HG02759 (cell line): ENCODE measurements at regions not wholly inside any gene's neighbourhood (a gene's known extent, or its start where the extent isn't known, plus 50 kb on each side); places are given as distances from the start of the nearest gene placed in this dataset.

Source experiments
- ATAC-seq: cut with Tn5 transposase; IDR thresholded peaks from one replicate; pipeline ENCODE4 v1.9.1; 2021; ENCODE audit warnings: mild to moderate bottlenecking, moderate library complexity; ENCODE audit not compliant: unreplicated experiment

DNA sequence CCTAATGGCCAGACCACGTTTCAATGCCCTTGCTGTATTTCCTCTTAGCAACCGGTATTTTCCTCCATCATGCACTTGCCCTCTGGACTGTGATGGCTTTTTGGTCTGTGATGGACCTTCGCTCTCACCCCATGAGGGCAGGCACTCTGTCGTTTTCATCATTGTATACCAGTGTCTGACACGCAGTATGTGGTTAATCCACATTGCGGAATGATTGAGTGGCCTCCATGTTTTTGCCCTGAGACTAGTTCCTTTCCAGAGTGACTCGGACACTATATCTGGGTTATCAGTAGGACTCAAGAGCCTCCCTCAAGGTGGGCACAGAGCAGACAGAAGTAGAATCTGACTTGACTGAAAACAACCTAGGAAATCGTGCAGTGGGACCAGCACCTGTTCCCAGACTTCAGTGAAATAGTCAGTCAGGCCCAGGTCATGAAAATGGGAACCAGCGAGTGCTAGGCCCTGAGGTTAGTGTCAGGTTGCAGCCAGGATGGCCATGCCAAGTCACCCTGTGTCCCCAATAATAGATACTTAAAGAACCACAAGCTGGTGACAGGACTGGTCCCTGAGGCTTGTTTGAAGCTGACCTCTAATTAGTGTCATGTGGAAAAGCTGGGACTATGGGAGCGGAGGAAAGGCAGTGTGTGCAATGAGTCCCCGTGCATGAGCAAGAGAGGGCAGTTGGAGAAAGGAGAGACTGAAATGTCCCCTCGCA lies 464.7 kb downstream of the INSC start:
- no peak for ATAC-seq

DNA sequence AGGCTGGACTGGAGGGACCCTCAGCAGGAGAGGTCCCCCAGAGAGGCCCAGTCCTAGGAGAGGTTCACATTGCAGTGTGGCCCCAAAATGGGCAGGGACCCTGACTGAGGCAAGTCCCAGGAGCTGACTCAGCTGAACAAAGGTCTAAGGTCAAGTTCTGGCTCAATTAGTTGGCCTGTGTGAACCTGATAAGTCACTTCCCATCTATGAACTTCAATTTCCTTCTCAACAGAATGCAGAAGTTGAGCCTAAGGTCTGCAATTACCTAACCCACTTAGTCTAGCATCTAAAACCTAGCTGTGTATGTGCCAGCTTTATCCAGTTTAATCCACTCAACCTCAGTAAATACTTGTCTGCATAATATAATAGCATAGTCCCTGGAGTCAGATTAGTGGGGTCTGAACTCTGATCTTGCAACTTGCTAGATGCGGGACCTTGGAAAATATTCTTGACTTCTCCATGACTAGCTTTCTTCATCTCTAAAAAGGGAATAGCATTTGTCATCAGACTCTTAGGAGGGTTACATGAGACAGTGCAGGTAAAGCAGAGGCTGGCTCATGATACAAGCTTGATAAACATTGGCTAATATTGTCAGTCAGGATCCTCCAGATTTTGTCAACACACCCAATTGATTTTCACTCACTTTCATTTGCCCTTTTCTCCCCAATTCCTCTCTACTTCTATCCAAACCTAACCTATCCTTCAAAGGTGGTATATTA lies 465.5 kb downstream of the INSC start:
- no peak for ATAC-seq

DNA sequence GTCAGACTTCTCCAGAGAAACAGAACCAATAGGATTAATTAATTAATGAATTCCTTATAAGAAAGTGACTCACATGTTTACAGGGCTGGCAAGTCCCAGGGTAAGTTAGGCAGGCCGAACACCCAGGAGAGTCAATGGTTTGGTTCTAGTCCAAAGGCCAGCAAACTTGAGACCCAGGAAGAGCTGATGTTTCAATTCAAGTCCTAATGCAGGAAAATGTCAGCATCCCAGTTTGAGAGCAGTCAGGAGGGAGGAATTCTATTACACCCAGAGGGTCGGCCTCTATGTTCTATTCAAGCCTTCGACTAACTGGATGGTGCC lies 466.0 kb downstream of the INSC start:
- no peak for ATAC-seq

DNA sequence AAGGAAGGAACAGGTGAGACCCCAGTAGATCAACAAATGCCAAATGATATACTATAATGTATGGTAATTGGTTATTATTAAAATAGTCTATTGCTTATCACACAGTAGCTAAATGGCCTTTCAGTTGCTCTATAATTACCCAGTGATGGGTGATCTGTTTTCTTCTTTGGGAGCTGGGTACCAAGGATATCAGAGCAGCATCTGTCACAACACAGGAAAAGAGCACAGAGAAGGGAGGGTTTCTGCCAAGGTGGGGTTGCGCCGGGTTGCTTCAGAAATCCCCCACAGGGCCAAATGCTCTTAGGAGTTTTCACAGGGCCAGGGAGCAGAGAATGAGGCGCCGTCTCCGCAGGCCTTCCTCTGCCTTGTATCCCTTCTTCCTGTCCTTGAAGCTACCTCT lies 469.4 kb downstream of the INSC start:
- ATAC-seq: no peak

DNA sequence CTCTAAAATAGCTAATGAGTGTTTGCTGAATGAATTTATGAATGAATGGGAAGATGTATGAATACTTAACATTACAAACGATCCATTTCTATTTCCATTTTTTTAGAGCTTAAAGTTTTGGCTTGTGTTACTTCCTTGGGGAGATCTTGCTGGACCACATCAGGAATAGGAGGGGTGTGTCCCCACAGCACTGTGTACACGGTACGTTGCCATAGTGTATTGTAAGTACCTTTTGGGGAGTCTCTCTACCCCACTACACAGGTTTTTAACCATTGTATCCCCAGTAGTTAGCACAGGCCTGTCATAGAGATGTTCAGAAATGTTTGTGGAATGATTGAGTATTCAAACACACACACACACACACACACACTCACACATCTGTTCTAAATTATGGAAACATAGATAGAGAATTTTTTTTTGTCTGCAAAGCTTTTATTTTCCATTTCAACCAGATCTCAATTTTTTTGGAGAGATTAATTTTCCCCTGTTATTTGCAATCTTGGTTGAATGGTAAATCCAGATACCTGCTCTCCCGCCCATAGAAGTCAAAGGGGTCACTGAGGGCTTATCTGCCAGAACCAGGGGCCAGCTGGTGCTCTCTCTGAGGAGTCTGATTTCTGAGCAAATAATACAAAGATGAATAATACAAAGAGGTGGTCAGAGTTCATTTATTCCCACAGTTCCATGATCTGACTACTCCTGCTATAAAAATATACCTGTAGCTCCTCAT lies 471.0 kb downstream of the INSC start:
- ATAC-seq: no peak

DNA sequence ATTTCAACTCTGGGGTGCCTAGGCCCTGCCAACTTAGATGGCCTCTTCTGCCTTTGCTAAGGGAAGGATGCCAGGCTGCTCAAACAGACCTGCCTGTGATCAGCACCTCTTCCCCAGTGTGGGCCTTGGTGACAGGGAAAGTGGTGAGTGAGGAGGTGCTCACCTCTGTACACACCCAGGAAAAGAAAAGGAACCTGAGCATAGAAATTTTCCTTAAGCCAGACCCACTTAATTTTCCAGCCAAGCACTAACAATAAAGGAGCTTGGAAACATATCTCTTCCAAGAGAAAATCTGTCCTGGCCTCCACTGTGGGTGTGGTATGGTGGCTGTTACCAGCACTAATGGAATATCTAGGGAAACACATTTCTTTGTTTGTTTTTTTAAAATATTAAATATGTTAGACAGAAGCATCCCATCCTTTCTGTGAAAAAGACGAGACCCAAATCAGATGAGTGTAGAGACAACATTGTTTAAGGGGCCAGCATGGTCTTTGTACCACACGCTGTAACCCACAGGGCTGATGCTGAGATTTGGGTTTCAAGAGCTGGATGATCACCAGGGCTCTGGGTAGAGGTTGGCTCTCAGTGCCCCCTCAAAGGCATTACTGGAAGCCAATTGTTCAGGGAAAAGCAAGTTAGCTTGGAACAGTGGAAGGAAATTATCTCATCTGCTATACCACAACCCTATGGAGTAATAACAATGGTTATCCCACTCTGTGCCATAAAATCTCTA lies 472.2 kb downstream of the INSC start:
- ATAC-seq: no peak

DNA sequence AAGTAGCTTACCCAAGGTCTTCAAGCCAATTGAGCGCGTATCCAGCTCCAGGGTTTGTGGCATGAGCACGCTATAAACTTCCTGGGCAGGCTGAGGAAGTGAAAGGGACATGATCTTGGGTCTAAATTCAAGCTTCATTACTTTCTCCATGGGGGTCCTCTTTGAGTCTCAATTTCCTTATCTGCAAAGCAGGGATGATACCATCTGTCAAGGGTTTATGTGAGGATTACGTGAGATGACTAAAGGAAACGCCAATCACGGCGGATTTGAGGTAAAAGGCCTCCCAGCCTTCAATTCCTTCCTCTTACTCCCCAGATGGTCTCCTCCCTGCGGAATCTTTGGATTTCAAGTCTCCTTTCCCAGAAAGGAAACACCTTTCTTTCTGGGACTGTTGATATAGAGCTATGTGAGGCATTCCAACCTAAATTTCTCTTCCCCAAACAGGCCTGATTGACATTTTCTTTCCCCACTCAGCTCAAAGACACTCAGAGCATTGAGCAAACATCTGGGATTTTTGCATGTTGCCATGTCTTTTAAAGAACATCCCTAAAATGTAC lies 474.4 kb downstream of the INSC start:
- no peak for ATAC-seq

DNA sequence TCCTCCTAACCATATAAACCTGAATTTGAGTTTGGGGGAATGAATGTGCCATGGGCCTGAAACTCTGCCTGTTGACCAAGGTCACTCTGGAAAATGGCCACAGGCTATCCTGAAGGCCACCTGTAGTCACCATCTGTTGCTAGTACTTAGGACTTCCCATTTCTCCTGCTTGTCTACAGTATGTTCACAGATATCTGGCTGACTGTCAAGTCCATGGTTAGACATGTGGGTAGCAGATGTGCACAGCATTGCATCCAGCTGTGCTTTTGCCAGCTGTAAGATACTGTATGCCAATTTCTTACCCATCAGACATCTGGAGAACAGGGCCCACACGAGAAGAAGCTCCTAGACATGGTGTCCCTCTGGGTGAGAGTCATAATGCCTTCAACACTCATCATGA lies 475.4 kb downstream of the INSC start:
- no peak for ATAC-seq

DNA sequence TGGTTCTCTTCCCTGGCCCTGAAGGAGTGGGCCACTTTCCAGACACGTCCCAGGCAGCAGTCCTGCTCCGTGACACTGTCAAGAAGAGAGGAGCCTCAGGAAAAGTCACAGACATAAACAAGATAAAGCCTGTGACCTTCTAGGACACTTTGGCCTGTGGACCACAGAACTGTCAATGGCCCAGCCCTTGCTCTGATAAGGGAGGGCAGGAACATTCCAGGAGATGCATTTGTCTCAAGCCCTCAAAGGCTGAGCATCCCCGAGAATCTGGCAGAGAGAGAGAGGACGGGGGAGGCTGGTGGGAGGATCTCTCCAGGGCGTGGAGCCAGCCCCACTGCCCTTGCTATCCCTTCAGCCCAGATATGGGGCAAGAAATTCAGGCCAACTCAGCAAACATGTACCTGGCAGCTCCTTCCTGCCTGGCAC lies 476.4 kb downstream of the INSC start:
- no peak for ATAC-seq

DNA sequence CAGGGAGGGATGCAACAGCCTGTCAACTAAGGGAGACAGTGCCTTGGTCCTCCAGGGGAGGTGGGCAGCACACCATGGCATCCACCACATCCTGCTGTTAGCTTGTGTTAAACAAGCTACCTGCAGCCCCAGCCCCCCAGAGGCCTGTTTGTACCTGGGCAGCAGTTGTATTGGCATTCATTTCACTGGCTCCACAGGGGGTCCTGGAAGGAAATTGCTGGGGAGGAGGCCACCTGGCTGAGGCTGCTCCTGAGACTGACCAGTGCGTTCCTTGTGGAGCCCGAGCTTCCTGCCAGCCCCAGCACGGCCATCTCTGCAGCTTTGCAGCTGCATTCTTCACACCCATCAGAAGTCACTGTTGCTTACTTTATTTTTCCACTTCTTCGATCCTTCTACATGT lies 479.9 kb downstream of the INSC start:
- ATAC-seq: no peak

DNA sequence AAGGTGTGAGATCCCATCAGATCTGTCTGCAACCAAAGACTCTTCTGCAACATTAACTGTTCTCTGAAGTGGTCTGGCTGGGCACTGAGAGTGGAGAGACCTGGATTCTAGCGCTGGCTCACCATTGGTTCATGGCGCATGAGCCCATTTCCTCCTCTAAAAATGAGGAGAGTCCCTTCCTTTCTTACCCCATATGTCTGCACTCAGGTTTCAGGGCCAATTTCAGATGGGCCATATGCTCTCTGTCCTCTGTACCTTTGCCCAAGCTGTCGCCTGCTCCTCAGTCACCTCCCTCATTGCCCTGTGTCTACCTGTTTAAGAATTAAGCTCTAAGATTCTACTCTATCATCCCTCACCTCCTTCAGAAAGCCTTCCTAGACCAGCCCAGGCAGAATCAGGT lies 484.7 kb downstream of the INSC start:
- no peak for ATAC-seq

DNA sequence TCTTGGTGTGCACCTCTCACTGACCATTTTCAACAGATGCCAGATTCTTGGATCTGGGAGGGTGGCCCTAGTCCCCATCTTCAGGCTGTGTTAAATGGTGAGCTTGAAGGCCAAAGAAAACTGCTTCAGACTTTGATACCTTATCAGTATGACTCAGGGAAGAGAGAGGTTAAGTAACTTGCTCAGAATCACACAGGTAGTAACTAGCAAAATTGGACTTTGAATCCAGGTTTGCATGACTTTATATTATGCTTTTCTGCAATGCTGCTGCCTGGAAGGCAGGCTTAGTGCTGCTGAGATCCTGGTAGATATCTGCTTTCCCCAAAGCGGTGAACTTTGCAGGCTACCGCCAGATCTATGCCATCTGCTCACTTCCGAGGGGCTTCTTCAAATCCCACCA lies 487.3 kb downstream of the INSC start:
- no peak for ATAC-seq

DNA sequence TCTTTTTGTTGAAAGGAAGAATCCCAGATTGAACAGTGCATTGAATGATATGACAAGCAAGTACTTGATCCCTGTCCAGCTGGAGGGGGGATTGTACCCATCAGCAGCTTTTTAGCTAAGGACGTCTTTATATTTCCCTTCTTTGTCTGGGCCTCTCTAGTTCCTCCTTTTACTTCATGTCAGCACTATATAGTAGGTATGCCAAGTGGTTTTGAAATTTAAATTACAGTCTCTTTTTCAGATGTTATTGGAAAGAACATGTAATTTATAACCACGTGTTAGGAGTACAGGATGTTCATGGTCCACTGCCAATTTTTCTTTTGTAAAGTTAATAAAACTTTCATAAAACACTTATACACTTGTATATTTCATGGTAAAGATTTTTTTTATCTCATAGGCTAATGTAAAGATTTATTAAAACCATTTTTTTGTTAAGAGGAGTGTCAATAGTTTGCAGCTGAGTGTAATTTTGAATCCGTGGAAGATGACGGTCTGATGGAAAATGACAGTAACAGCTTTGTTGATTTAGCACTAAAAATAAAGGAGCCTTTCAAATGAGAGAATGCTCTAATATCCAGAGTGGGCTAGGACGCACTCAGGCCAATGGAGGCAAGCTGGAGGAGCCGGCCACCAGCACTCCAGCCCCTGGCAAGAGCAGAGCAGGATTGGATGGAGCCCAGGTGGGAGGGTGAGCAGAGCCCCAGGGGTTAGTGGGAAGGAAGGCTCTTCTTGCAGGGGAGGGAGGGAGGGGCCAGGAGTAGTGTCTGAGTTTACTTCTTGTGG lies 488.3 kb downstream of the INSC start:
- no peak for ATAC-seq

DNA sequence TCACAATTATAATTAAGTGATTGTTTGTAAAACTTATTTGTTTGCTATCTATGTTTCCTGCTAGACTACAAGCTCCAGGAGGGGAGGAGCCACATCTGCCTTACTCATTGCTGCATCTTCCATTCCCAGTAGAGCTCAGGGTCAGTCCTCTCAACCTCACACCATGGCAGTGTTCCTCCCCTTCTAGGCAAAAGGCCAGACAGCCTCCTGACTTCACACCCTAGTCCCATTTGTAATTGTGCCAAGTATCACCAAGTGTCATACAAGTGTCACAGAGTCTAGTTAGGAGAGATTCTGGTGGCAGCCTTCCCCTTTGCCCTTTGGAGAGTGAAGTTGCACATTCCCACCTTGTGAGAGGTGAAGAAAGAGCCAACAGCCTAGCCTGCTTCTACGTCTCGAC lies 490.4 kb downstream of the INSC start:
- ATAC-seq: no peak

DNA sequence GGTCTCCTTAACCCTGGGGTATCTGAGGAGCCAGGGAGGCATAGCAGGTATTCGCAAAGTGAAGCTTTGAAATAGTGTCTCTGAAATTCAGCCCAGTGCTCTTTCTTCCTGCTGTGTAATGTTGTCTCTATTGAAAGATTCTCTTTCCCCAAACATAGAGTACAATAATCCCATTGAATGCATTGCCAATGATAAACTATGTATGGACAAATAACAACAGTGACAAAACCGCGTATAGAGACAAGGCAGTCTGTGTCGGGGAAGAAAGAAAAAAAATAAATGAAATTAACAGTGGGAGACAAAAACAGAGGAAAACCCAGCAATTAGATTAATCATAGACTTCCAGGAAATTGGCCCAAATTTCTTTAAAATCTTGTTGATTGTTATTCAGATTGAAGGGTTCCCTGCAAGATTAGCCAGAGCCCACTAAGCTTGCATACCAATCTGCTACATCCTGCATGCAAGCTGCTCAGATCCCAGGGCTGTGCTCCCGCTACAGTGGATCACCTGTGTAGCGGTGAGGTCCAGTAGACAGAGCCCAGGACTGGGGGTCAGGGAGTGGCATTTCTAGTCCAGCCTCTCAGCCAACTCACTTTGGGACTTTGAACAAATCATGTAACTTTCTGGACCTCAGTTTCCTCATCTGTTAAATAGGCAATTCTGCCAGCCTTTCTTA lies 492.8 kb downstream of the INSC start:
- no peak for ATAC-seq

DNA sequence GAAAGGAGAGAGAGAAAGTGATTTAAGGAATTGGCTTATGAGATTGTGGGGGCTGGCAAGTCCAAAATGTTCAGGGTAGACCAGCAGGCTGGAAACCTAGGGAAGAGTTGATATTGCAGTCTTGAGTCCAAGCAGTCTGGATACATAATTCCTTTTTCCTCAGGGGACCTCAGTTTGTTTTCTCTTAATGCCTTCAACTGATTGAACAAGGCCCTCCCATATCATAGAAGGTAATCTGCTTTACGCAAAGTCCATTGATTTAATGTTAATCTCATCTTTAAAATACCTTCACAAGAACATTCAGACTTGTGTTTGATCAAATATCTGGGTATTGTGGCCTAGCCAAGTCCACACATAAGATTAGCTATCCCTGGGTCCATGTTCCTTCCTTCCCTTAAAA lies 494.7 kb downstream of the INSC start:
- ATAC-seq: no peak

DNA sequence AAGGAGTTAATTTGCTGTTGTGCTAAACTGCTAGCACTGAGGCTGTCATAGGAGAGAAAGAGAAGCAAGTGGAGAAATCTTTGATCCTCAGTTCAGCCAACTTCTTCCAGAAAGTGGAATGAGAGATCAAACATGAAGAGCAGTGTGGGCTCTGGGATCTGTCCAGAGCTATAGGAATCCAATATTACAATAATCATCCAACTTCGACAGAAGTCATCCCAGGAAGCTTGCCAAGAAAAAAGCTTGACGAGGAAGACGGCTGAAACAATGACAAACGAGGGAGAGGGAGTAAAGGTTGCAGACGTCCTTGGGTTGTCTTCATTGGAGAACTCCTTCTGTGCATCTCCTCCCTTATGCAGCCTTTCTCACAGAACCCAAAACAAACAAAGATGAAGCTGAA lies 496.2 kb downstream of the INSC start:
- ATAC-seq: no peak

DNA sequence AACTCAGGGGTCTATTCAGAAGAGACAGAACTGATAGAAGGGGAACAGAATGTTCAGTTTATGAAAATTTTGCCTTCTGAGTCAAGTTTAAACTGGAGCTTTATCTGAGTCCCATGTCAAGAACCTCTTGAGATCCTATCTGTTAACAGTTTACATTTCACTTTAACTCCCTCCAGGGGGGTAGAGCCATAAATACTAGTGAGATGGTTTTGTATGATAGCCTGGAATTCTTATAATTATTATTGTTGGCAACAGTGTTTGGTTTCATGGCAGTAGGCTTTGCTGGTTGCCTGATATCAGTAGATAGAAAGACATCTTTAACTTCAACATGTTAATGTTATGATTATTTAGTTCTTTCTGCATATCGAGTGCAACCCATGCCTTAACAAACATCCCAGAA lies 498.5 kb downstream of the INSC start:
- no peak for ATAC-seq

DNA sequence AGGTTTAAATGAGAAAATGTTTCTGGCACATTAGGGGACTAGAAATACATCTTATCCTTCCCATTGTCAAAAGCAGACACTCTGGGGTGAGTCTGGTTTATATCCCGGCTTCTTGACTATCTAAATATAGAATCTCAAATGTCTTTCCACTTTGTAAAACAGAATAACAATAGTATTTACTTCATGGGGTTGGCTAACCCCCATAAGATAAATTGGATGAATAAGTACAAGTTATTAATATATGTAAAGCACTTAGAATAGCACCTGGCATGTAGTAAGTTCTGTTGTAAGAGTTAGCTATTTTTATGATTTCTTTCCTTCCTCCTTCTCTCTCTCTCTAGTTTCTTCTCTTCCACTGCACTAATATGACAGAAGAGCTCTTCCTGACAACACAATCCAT lies 499.1 kb downstream of the INSC start:
- no peak for ATAC-seq
